ENCODE measurements at regions not wholly inside any gene's neighbourhood (a gene's known extent, or its start where the extent isn't known, plus 50 kb on each side); places are given as distances from the start of the nearest gene placed in this dataset. TPM values are rescaled to one million over a fixed set of nuclear protein-coding genes. Genes with fewer than 3 reads are reported as not detected.

DNA sequence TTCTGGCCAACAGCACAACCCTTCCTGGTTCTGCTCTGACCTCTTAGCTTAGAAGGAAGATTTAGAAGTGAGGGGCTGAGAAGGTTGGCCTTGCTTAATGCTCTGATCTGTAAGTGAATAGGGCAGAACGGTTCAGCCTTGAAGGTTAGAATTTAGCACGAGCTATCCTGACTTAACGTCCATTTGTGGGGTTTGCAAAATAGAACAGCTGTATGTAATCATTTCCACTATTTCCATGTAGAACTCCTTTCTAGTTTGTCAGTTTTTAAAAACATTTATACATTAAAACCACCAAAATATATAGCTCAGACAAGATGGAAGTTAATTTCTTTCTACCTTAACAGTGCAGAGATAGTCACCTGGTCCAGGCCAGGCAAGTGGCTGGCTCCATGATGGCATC lies 89.9 kb downstream of the TBX19 start:
- Histone ChIP-seq H3K9me3 (ENCODE audit: control insufficient read depth, insufficient read depth, low read length) (no peaks in the 10 kb centered on the region), H3K27ac (ENCODE audit: low read depth, low read length) (no peak overlapping the region), H3K36me3 (ENCODE audit: control insufficient read depth, insufficient read depth, low read length) (no peaks in the 10 kb centered on the region), H3K4me3 (ENCODE audit: low read depth, low read length) (no peak overlapping the region), H3K4me1 (ENCODE audit: control insufficient read depth, insufficient read depth, low read length) (no peaks in the 10 kb centered on the region), H3K27me3 (ENCODE audit: control insufficient read depth, insufficient read depth, low read length) (no peaks in the 10 kb centered on the region)
- WGBS (ENCODE audit: insufficient coverage): no CpG with 5 or more reads among the region's 3 CpGs
- no peak for DNase-seq (ENCODE audit: low read depth in 4 of 6, low spot score in 6 of 6)

GRCh38 chr1:168369655-168370054 lies 89.0 kb downstream of the TBX19 start:
- no peak for DNase-seq (ENCODE audit: low read depth in 4 of 6, low spot score in 6 of 6)
- WGBS (ENCODE audit: insufficient coverage): 100% methylated on average over 3 of the region's 5 CpGs
- no peaks in the 10 kb centered on the region for H3K4me1 ChIP-seq (ENCODE audit: control insufficient read depth, insufficient read depth, low read length)
- H3K36me3 ChIP-seq (ENCODE audit: control insufficient read depth, insufficient read depth, low read length): no peaks in the 10 kb centered on the region
- no peak overlapping the region for H3K27ac ChIP-seq (ENCODE audit: low read depth, low read length)
- no peak overlapping the region for H3K4me3 ChIP-seq (ENCODE audit: low read depth, low read length)
- no peaks in the 10 kb centered on the region for H3K27me3 ChIP-seq (ENCODE audit: control insufficient read depth, insufficient read depth, low read length)
- H3K9me3 ChIP-seq (ENCODE audit: control insufficient read depth, insufficient read depth, low read length): no peaks in the 10 kb centered on the region

DNA sequence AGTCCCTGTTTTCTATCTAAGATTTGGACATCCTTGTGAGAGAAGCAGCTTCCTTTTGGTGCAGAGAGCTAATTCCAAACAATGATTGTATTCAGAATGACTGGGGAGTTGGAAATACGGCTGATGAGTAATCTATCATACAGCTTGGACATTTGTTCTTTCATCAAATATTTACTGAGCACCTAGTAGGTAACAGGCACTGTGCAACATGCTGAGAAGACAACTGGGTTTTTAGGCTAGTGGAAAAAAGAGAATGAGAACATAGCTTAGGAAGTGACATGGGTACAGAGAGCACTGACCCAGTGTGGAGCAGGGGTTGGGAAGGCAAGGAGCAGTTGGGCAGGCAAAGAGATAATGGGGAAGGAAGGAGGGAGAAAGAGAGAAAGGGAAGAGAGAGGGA lies 87.5 kb downstream of the TBX19 start:
- Histone ChIP-seq H3K9me3 (ENCODE audit: control insufficient read depth, insufficient read depth, low read length) (no peaks in the 10 kb centered on the region), H3K27ac (ENCODE audit: low read depth, low read length) (no peak overlapping the region), H3K4me3 (ENCODE audit: low read depth, low read length) (no peak overlapping the region), H3K36me3 (ENCODE audit: control insufficient read depth, insufficient read depth, low read length) (no peaks in the 10 kb centered on the region), H3K27me3 (ENCODE audit: control insufficient read depth, insufficient read depth, low read length) (no peaks in the 10 kb centered on the region), H3K4me1 (ENCODE audit: control insufficient read depth, insufficient read depth, low read length) (no peaks in the 10 kb centered on the region)
- no peak for DNase-seq (ENCODE audit: low read depth in 4 of 6, low spot score in 6 of 6)
- no CpG with 5 or more reads among the region's 1 CpG for WGBS (ENCODE audit: insufficient coverage)

- H3K4me1 ChIP-seq (ENCODE audit: control insufficient read depth, insufficient read depth, low read length): no peaks in the 10 kb centered on the region
- no peaks in the 10 kb centered on the region for H3K36me3 ChIP-seq (ENCODE audit: control insufficient read depth, insufficient read depth, low read length)
- peak in 1 of 6 donors; percentile 32 for DNase-seq (ENCODE audit: low read depth in 4 of 6, low spot score in 6 of 6)
- H3K27me3 ChIP-seq (ENCODE audit: control insufficient read depth, insufficient read depth, low read length): no peaks in the 10 kb centered on the region
- WGBS (ENCODE audit: insufficient coverage): 64% methylated on average over 5 of the region's 9 CpGs
- H3K9me3 ChIP-seq (ENCODE audit: control insufficient read depth, insufficient read depth, low read length): no peaks in the 10 kb centered on the region
- no peak overlapping the region for H3K4me3 ChIP-seq (ENCODE audit: low read depth, low read length)
- no peak overlapping the region for H3K27ac ChIP-seq (ENCODE audit: low read depth, low read length)
Observed at GRCh38 chr1:168365719-168366479, 85.2 kb downstream of the TBX19 start.

Small RNA genes in the stretch of these regions (small RNA-seq; reads per million reads assigned to genes)
- not detected for gene MIR557 (ENCODE audit: low replicate concordance)
